GM21381 (cell line): ENCODE measurements at regions not wholly inside any gene's neighbourhood (a gene's known extent, or its start where the extent isn't known, plus 50 kb on each side); places are given as distances from the start of the nearest gene placed in this dataset.

Source experiments
- ATAC-seq: cut with Tn5 transposase; IDR thresholded peaks from one replicate; pipeline ENCODE4 v1.9.1; 2021; ENCODE audit warnings: mild to moderate bottlenecking, moderate library complexity; ENCODE audit not compliant: unreplicated experiment

- no peak for ATAC-seq
Observed at GRCh38 chr2:237264480-237265219, 149.3 kb downstream of the COL6A3 start.

- no peak for ATAC-seq
Observed at GRCh38 chr2:237268004-237268708, 145.8 kb downstream of the COL6A3 start.

GRCh38 chr2:237269138-237269875 lies 144.7 kb downstream of the COL6A3 start:
- ATAC-seq = no peak

- ATAC-seq = no peak
Observed at GRCh38 chr2:237270520-237270919, 143.4 kb downstream of the COL6A3 start.

GRCh38 chr2:237271698-237272652 lies 142.0 kb downstream of the COL6A3 start:
- ATAC-seq = no peak
